Gastroesophageal sphincter (tissue), 4 donors: ENCODE measurements at regions not wholly inside any gene's neighbourhood (a gene's known extent, or its start where the extent isn't known, plus 50 kb on each side); places are given as distances from the start of the nearest gene placed in this dataset.

Source experiments
- ATAC-seq: fragments of 150-250 bp; one replicate; pipeline ENCODE4 v1.9.1; 2016; ENCODE audit warnings: mild to moderate bottlenecking, moderate library complexity
- H3K27ac ChIP-seq, 4 donors: fragments of 200-600 bp; sonication (generic) in 3 of 4; 1 replicate in 3 of 4; 2 replicates in 1 of 4; pipeline ENCODE4 v1.5.1; 2016 to 2019
- H3K27me3 ChIP-seq: fragments of 200-600 bp; sonication (generic); one replicate; pipeline ENCODE4 v1.5.1; 2019
- H3K36me3 ChIP-seq, 2 donors: fragments of 200-600 bp; sonication (generic); one replicate each; pipeline ENCODE4 v1.5.1; 2019; ENCODE audit warnings: control low read depth in 1 of 2
- H3K4me1 ChIP-seq, 3 donors: fragments of 200-600 bp; sonication (generic); 1 replicate in 2 of 3; 2 replicates in 1 of 3; pipeline ENCODE4 v1.5.1; 2016 to 2019; ENCODE audit warnings: control low read depth in 2 of 3
- H3K4me3 ChIP-seq, 2 donors: fragments of 200-600 bp; sonication (generic); one replicate each; pipeline ENCODE4 v1.5.1; 2019; ENCODE audit warnings: mild to moderate bottlenecking in 1 of 2, moderate library complexity in 1 of 2
- H3K9me3 ChIP-seq, 3 donors: fragments of 200-600 bp; sonication (generic); one replicate each; pipeline ENCODE4 v1.5.1; 2017 to 2019; ENCODE audit warnings: control low read depth in 2 of 3
- CTCF ChIP-seq, 4 experiments: fragments of 200-600 bp in 2 of 4; fragments of 450-650 bp in 2 of 4; sonication (generic) in 1 of 4; IDR thresholded peaks; one replicate each; pipeline ENCODE4 v1.5.1; 2017 to 2019; ENCODE audit warnings: antibody characterized with exemption in 4 of 4, mild to moderate bottlenecking in 2 of 4, moderate library complexity in 2 of 4
- EP300 ChIP-seq: sonication (generic); formaldehyde crosslinking; IDR thresholded peaks from one replicate; pipeline ENCODE4 v1.6.1; 2017; ENCODE audit warnings: antibody characterized with exemption, mild to moderate bottlenecking
- POLR2A ChIP-seq, 2 donors: fragments of 450-650 bp; IDR thresholded peaks; one replicate each; pipeline ENCODE4 v1.6.1; 2017; ENCODE audit warnings: antibody characterized with exemption in 2 of 2, mild to moderate bottlenecking in 2 of 2, moderate library complexity in 1 of 2
- POLR2AphosphoS5 ChIP-seq: sonication (generic); formaldehyde crosslinking; IDR thresholded peaks from one replicate; pipeline ENCODE4 v1.6.1; 2017; ENCODE audit warnings: antibody characterized with exemption
- WGBS, 2 donors: methylation state at CpG; one replicate each; pipeline ENCODE4 v1.1.5; 2018; ENCODE audit warnings: low coverage in 1 of 2; 5-methylcytosine and 5-hydroxymethylcytosine counted together

GRCh38 chrX:25178555-25178954, 162.8 kb upstream of the ARX start:
- no peak overlapping the region for H3K4me3 ChIP-seq
- H3K4me1 ChIP-seq: no peaks in the 10 kb centered on the region
- WGBS, 2 donors: 30 to 36% methylated on average over 3 of the region's 3 CpGs
- ATAC-seq: no peak
- H3K27ac ChIP-seq: no peak overlapping the region
- H3K9me3 ChIP-seq: no peaks in the 10 kb centered on the region
- H3K36me3 ChIP-seq: no peaks in the 10 kb centered on the region
- H3K27me3 ChIP-seq: no peaks in the 10 kb centered on the region
- TF ChIP-seq POLR2A (IDR thresholded peaks at IDR 0.05): no peak
- no peak for TF ChIP-seq CTCF (IDR thresholded peaks at IDR 0.05)
- no peak for TF ChIP-seq POLR2AphosphoS5
- no peak for TF ChIP-seq EP300

- 55% methylated on average over 1 of the region's 5 CpGs; no CpG with 5 or more reads in 1 of the 2 donors for WGBS, 2 donors
- Histone ChIP-seq H3K9me3 (no peaks in the 10 kb centered on the region), H3K4me1 (no peaks in the 10 kb centered on the region), H3K4me3 (no peak overlapping the region), H3K36me3 (no peaks in the 10 kb centered on the region), H3K27me3 (no peaks in the 10 kb centered on the region), H3K27ac (no peak overlapping the region)
- no peak for ATAC-seq
- TF ChIP-seq CTCF (IDR thresholded peaks at IDR 0.05): no peak
- TF ChIP-seq EP300: no peak
- TF ChIP-seq POLR2AphosphoS5: no peak
- TF ChIP-seq POLR2A (IDR thresholded peaks at IDR 0.05): no peak
These were observed 160.0 kb upstream of the ARX start for GRCh38 chrX:25175743-25176142.

GRCh38 chrX:25175171-25175570, 159.4 kb upstream of the ARX start:
- no peak for ATAC-seq
- Histone ChIP-seq H3K9me3 (no peaks in the 10 kb centered on the region), H3K36me3 (no peaks in the 10 kb centered on the region), H3K27ac (no peak overlapping the region), H3K27me3 (no peaks in the 10 kb centered on the region), H3K4me1 (no peaks in the 10 kb centered on the region), H3K4me3 (no peak overlapping the region)
- TF ChIP-seq EP300: no peak
- TF ChIP-seq POLR2AphosphoS5: no peak
- no peak for TF ChIP-seq POLR2A (IDR thresholded peaks at IDR 0.05)
- TF ChIP-seq CTCF (IDR thresholded peaks at IDR 0.05): no peak
- WGBS, 2 donors: 82% methylated on average over 2 to 4 of the region's 4 CpGs

GRCh38 chrX:25166546-25166945, 150.8 kb upstream of the ARX start:
- H3K4me1 ChIP-seq: no peaks in the 10 kb centered on the region

More at GRCh38 chrX:25166546-25166945, 150.8 kb upstream of the ARX start:
- no peaks in the 10 kb centered on the region for H3K36me3 ChIP-seq
- TF ChIP-seq EP300 (no peak), POLR2AphosphoS5 (no peak), CTCF (IDR thresholded peaks at IDR 0.05) (no peak), POLR2A (IDR thresholded peaks at IDR 0.05) (no peak)
- H3K27me3 ChIP-seq: no peaks in the 10 kb centered on the region
- ATAC-seq: no peak
- no peaks in the 10 kb centered on the region for H3K9me3 ChIP-seq
- no peak overlapping the region for H3K4me3 ChIP-seq
- no peak overlapping the region for H3K27ac ChIP-seq
- WGBS, 2 donors: 41 to 47% methylated on average over 4 of the region's 4 CpGs
